ENCODE measurements at regions not wholly inside any gene's neighbourhood (a gene's known extent, or its start where the extent isn't known, plus 50 kb on each side); places are given as distances from the start of the nearest gene placed in this dataset.

GRCh38 chr3:74442683-74443082 is 171.8 kb downstream of the CNTN3 start:
- ChIA-PET POLR2A (ENCODE audit: low non-redundant PET) (no interaction called here), CTCF (no interaction called here)
- no peaks in the 10 kb centered on the region for H3K4me1 ChIP-seq (ENCODE audit: insufficient read depth, low read length, poor library complexity, severe bottlenecking)
- no peak overlapping the region for H3K27ac ChIP-seq (ENCODE audit: low read depth, low read length, poor library complexity, severe bottlenecking)
- no peaks in the 10 kb centered on the region for H3K9me3 ChIP-seq (ENCODE audit: low read depth, low read length, poor library complexity, severe bottlenecking)
- BruUV-seq (replicated peaks), result no TSS peak
- H3K36me3 ChIP-seq (ENCODE audit: insufficient read depth, low read length, poor library complexity, severe bottlenecking), result no peaks in the 10 kb centered on the region
- TF ChIP-seq EZH2 (IDR thresholded peaks at IDR 0.05; ENCODE audit: borderline replicate concordance, low read depth, low read length, poor library complexity, severe bottlenecking) (no peak), CTCF (conservative IDR thresholded peaks at IDR 0.05; ENCODE audit: low read depth, low read length) (no peak)
- DNase-seq (ENCODE audit: low spot score), result no peak
- intact Hi-C loops (cut with micrococcal nuclease; ENCODE audit: unreplicated experiment), result no loop called here
- no peak overlapping the region for H3K4me3 ChIP-seq (ENCODE audit: low read depth, low read length, poor library complexity, severe bottlenecking)
- no peaks in the 10 kb centered on the region for H3K27me3 ChIP-seq (replicated peaks; ENCODE audit: insufficient read depth, low read depth, low read length, poor library complexity)

- DNase-seq (ENCODE audit: low spot score), result no peak
- CTCF ChIA-PET, result no interaction called here
These were observed 172.4 kb downstream of the CNTN3 start for GRCh38 chr3:74442068-74442467.

DNA sequence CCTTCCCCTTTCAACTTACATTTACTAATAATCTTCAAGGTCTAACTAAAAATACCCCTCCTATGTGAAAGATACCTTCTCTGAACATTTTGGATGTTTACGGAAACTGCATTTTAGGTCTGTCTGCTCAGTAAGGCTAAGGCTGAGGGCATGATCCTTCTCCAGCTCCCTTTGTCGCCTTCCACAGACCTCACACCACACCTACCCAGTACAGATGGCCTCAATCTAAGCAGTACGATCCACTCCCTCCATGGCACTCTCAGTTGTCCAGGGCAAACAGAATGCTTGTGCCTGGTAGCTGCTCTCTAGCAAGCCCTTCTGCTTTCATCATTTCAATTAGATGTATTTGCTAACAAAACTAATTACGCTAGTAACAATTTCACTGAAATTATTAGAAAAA is 178.3 kb downstream of the CNTN3 start:
- no peaks in the 10 kb centered on the region for H3K36me3 ChIP-seq (ENCODE audit: insufficient read depth, low read length, poor library complexity, severe bottlenecking)
- H3K27me3 ChIP-seq (replicated peaks; ENCODE audit: insufficient read depth, low read depth, low read length, poor library complexity), result no peaks in the 10 kb centered on the region
- no peaks in the 10 kb centered on the region for H3K4me1 ChIP-seq (ENCODE audit: insufficient read depth, low read length, poor library complexity, severe bottlenecking)
- ChIA-PET POLR2A (ENCODE audit: low non-redundant PET) (no interaction called here), CTCF (no interaction called here)
- no peak overlapping the region for H3K4me3 ChIP-seq (ENCODE audit: low read depth, low read length, poor library complexity, severe bottlenecking)
- H3K27ac ChIP-seq (ENCODE audit: low read depth, low read length, poor library complexity, severe bottlenecking), result no peak overlapping the region
- TF ChIP-seq CTCF (conservative IDR thresholded peaks at IDR 0.05; ENCODE audit: low read depth, low read length) (no peak), EZH2 (IDR thresholded peaks at IDR 0.05; ENCODE audit: borderline replicate concordance, low read depth, low read length, poor library complexity, severe bottlenecking) (no peak)
- BruUV-seq (replicated peaks), result no TSS peak
- DNase-seq (ENCODE audit: low spot score), result no peak
- intact Hi-C loops (cut with micrococcal nuclease; ENCODE audit: unreplicated experiment), result no loop called here
- H3K9me3 ChIP-seq (ENCODE audit: low read depth, low read length, poor library complexity, severe bottlenecking), result no peaks in the 10 kb centered on the region

More at GRCh38 chr3:74442068-74442467, 172.4 kb downstream of the CNTN3 start:
- POLR2A ChIA-PET (ENCODE audit: low non-redundant PET), result no interaction called here
- H3K36me3 ChIP-seq (ENCODE audit: insufficient read depth, low read length, poor library complexity, severe bottlenecking), result no peaks in the 10 kb centered on the region
- no peaks in the 10 kb centered on the region for H3K9me3 ChIP-seq (ENCODE audit: low read depth, low read length, poor library complexity, severe bottlenecking)
- no peaks in the 10 kb centered on the region for H3K27me3 ChIP-seq (replicated peaks; ENCODE audit: insufficient read depth, low read depth, low read length, poor library complexity)
- H3K4me1 ChIP-seq (ENCODE audit: insufficient read depth, low read length, poor library complexity, severe bottlenecking), result no peaks in the 10 kb centered on the region
- no peak overlapping the region for H3K4me3 ChIP-seq (ENCODE audit: low read depth, low read length, poor library complexity, severe bottlenecking)
- intact Hi-C loops (cut with micrococcal nuclease; ENCODE audit: unreplicated experiment), result no loop called here
- no peak overlapping the region for H3K27ac ChIP-seq (ENCODE audit: low read depth, low read length, poor library complexity, severe bottlenecking)
- TF ChIP-seq EZH2 (IDR thresholded peaks at IDR 0.05; ENCODE audit: borderline replicate concordance, low read depth, low read length, poor library complexity, severe bottlenecking), result no peak
- TF ChIP-seq CTCF (conservative IDR thresholded peaks at IDR 0.05; ENCODE audit: low read depth, low read length), result no peak
- BruUV-seq (replicated peaks), result no TSS peak
